GM12872 (cell line): ENCODE measurements at regions not wholly inside any gene's neighbourhood (a gene's known extent, or its start where the extent isn't known, plus 50 kb on each side); places are given as distances from the start of the nearest gene placed in this dataset.

Experiments used
- TF ChIP-seq, protein P1 (sequence below): IDR thresholded peaks from 3 replicates; pipeline ENCODE4 v1.5.1; 2011; ENCODE audit warnings: low read depth, mild to moderate bottlenecking, low read length, moderate library complexity; ENCODE audit not compliant: insufficient read depth

DNA sequence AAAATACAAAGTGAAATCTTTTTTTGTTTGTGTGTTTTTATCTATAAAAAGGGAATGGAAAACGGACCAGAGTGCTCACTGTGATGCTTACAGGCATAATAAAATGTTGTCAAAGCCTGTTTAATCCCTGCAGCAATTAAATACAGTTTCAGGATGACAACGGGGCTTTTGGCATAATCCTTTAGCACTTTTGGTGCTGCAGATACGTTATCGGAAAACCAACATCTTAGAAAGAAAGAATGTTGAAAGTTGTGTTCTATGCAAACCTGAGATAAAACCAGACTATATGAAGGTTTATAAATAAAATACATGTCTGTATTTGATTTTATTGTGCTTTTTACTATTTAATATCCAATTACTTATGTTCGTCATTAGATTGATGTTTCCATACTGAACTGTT lies 307.4 kb upstream of the DAB2 start:
- TF ChIP-seq, protein P1, sequence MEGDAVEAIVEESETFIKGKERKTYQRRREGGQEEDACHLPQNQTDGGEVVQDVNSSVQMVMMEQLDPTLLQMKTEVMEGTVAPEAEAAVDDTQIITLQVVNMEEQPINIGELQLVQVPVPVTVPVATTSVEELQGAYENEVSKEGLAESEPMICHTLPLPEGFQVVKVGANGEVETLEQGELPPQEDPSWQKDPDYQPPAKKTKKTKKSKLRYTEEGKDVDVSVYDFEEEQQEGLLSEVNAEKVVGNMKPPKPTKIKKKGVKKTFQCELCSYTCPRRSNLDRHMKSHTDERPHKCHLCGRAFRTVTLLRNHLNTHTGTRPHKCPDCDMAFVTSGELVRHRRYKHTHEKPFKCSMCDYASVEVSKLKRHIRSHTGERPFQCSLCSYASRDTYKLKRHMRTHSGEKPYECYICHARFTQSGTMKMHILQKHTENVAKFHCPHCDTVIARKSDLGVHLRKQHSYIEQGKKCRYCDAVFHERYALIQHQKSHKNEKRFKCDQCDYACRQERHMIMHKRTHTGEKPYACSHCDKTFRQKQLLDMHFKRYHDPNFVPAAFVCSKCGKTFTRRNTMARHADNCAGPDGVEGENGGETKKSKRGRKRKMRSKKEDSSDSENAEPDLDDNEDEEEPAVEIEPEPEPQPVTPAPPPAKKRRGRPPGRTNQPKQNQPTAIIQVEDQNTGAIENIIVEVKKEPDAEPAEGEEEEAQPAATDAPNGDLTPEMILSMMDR: no peak

DNA sequence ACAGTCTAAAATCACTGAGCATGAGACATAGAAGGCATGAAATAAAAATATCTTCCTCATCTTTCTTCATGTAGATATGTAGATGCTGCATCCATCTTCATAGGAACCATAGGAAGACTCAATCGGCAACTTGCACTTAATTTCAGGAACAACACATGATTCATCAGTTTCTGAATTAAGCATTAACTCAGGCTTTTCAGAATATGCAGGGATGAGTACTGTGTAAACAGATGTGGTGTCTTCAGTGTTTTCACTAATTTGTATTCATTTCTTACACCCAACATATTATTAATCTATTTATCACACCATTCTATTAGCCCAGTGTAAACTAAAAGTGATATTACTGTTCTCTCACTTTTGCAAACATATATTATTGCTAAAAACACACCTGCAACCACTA lies 305.9 kb upstream of the DAB2 start:
- TF ChIP-seq, protein P1: no peak

DNA sequence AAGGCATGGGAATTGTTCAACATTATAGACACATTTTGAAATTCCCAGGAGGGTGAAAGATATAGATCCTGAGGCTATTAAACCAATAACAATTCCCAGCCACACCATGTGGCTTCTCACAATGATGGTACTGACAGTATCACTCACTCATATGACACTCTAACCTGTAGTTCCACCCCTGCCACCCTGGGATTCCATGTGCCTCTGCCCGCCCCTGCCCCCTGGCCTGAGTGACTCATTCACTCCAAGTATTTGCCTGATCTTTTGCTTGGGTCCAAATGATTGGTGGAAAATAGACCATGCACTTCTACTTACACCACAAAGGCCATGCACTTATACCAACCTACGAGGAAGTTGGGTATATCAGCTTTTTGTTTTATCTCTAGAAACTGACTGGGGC lies 305.2 kb upstream of the DAB2 start:
- TF ChIP-seq, protein P1: no peak

DNA sequence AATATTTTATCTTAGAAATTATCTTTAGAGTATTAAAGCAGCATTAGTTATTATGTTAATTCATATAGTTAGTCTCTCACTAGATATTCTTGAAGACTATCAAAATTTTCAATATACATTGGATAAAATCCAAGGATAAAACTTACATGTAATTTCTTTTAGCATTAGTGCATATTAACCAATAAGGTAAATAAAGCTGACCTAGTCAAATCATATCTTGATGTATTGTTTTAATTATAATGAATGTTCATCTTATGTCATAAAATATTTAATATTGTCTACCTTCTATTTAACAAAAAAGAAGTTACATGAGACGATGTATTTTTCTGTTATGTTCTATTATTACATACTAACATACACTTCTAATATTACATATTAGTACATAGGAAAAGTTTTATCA lies 301.7 kb upstream of the DAB2 start:
- TF ChIP-seq, protein P1: no peak

DNA sequence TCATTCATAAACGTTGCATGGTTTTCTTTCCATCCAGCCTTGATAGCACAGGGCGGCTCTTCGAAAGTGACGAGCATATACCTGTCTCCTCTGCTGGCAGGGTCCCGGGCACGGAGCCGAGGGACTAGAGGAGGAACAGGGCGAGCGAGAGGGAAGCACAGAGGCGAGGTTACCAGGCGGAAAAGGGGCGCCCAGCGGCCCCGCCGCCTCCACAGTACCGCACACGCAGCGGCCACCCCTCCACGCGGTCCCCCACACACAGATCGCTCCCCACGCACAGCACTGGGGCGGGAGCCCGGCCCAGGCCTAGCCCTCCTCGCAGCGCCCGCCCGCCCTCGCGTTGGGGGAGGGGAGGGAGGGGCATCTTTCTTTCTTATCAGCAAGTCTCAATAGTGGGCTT lies 296.6 kb upstream of the DAB2 start:
- TF ChIP-seq, protein P1: no peak

DNA sequence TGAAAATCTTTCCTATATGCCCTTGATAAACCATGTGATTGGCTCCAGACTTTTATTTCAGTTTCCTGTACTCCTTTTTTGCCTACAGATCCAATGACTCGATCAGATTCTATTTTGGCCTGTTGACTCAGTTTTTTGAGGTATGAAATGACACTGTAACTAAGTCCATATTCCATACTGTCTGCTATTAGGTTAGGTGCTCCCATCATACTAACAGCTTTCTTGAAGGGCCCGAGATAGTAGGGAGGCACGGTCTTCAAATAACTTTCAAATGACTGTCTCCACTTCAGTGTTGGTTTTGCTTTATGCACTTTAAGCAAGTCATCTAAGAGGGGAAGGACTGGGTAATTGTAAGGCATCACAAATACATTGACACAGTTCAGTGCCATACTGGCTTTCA lies 295.4 kb upstream of the DAB2 start:
- TF ChIP-seq, protein P1: no peak

DNA sequence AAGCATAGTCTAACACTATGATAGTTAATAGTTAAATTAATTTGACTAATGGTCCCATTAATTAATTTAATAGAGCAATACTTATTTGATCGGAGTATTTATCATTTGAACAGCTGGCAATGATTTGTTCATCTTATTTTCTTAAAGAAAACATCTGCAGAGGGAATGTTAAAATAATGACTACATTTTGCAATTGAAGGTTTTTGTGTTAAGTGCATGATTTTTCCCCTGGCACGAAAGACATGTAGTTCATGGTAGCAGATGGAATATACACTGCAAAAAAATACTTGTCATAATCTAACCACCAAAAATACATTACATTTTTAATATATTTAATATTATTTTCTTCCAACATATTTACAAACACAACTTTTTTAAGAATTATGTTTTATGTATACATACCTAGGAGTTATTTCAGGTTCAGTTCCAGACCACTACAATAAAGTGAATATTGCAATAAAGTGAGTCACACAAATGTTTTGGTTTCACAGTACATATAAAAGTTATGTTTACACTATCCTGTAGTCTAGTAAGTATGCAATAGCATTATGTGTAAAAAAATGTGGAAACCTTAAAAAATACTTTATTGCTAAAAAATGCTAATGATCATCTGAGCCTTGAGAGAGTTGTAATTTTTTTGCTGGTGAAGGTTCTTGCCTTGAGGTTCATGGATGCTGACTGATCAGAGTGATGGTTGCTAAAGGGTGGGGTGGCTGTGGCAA lies 292.6 kb upstream of the DAB2 start:
- TF ChIP-seq, protein P1: no peak
